Lung (tissue), 11 donors: ENCODE measurements at regions not wholly inside any gene's neighbourhood (a gene's known extent, or its start where the extent isn't known, plus 50 kb on each side); places are given as distances from the start of the nearest gene placed in this dataset.
"Not testable (repeated sequence)": the region's sequence is repeated elsewhere in the genome, so short reads cannot be mapped to it uniquely, and the experiment has no call there.

Source experiments
- ATAC-seq: fragments of 200-7000 bp; cut with Tn5 transposase; one replicate; pipeline ENCODE4 v1.9.1; 2020; ENCODE audit warnings: moderate number of reproducible peaks; ENCODE audit not compliant: insufficient read depth, low FRiP score
- DNase-seq, 3 donors: peaks; one replicate each; pipeline ENCODE4 v3.0.0-alpha.2; 2013 to 2017
- H3K27ac ChIP-seq, 2 donors: one replicate each; pipeline ENCODE4 v1.5.1; 2013; ENCODE audit warnings: mild to moderate bottlenecking in 2 of 2, moderate library complexity in 2 of 2, control low read depth in 1 of 2, inconsistent platforms in 1 of 2, low read depth in 1 of 2, low read length in 1 of 2
- H3K27me3 ChIP-seq, 3 donors: one replicate each; pipeline ENCODE4 v1.5.1; 2013; ENCODE audit warnings: low read length in 2 of 3; ENCODE audit not compliant: control insufficient read depth in 3 of 3, insufficient read depth in 3 of 3
- H3K36me3 ChIP-seq, 4 donors: one replicate each; pipeline ENCODE4 v1.5.1; 2013; ENCODE audit warnings: low read length in 4 of 4, mild to moderate bottlenecking in 1 of 4, moderate library complexity in 1 of 4; ENCODE audit not compliant: control insufficient read depth in 4 of 4, insufficient read depth in 4 of 4
- H3K4me1 ChIP-seq, 5 donors: one replicate each; pipeline ENCODE4 v1.5.1; 2013; ENCODE audit warnings: low read length in 5 of 5, mild to moderate bottlenecking in 2 of 5, moderate library complexity in 1 of 5; ENCODE audit not compliant: control insufficient read depth in 5 of 5, insufficient read depth in 5 of 5
- H3K4me3 ChIP-seq: one replicate; pipeline ENCODE4 v1.5.1; 2013; ENCODE audit warnings: mild to moderate bottlenecking, control low read depth, moderate library complexity
- H3K9ac ChIP-seq, 2 donors: one replicate each; pipeline ENCODE4 v1.5.1; 2013; ENCODE audit warnings: low read length in 2 of 2, control low read depth in 1 of 2; ENCODE audit not compliant: insufficient read depth in 1 of 2
- H3K9me3 ChIP-seq, 4 donors: one replicate each; pipeline ENCODE4 v1.5.1; 2013; ENCODE audit warnings: low read length in 3 of 4, mild to moderate bottlenecking in 1 of 4, moderate library complexity in 1 of 4; ENCODE audit not compliant: control insufficient read depth in 4 of 4, insufficient read depth in 3 of 4
- CTCF ChIP-seq: IDR thresholded peaks from 2 replicates; pipeline ENCODE4 v1.5.1; 2012; ENCODE audit warnings: mild to moderate bottlenecking; ENCODE audit errors: control extremely low read depth, extremely low read depth
- WGBS, 2 donors: extraction: QIAGEN DNeasy Blood & Tissue Kit; methylation state at CpG; one replicate each; pipeline ENCODE4 v1.1.7; 2013; 5-methylcytosine and 5-hydroxymethylcytosine counted together
- donor health status: control.
- donor health status: control.
- donor health status: Bipolar disorder and iron deficiency.
- donor health status: healthy.
- donor health status: DM: yes; HTN: yes; CAD: no.

GRCh38 chr5:142210864-142211412 is 102.4 kb downstream of the NDFIP1 start:
- ATAC-seq (no peak), DNase-seq (no peak)
- Histone ChIP-seq H3K4me1 (peaks cover 0 to 2% (median 0%) of the 10 kb centered on the region in 5 donors), H3K27me3 (no peaks in the 10 kb centered on the region), H3K36me3 (no peaks in the 10 kb centered on the region), H3K9me3 (no peaks in the 10 kb centered on the region), H3K4me3 (no peak overlapping the region), H3K27ac (no peak overlapping the region), H3K9ac (no peak overlapping the region)
- no peak for TF ChIP-seq CTCF
- WGBS, 2 donors = 95% methylated on average over 11 of the region's 11 CpGs

- Histone ChIP-seq H3K4me1 (no peaks in the 10 kb centered on the region), H3K9me3 (no peaks in the 10 kb centered on the region), H3K9ac (no peak overlapping the region), H3K27me3 (no peaks in the 10 kb centered on the region), H3K27ac (no peak overlapping the region), H3K36me3 (no peaks in the 10 kb centered on the region), H3K4me3 (no peak overlapping the region)
- WGBS, 2 donors = 94 to 97% methylated on average over 9 of the region's 9 CpGs
- DNase-seq (no peak), ATAC-seq (no peak)
- no peak for TF ChIP-seq CTCF
Measured at GRCh38 chr5:142210011-142210410, 101.4 kb downstream of the NDFIP1 start.

GRCh38 chr5:142208777-142209312 is 100.3 kb downstream of the NDFIP1 start:
- no peaks in the 10 kb centered on the region for H3K4me1 ChIP-seq
- no peak overlapping the region for H3K9ac ChIP-seq
- no peak for TF ChIP-seq CTCF
- no peaks in the 10 kb centered on the region for H3K9me3 ChIP-seq
- DNase-seq = no peak
- H3K36me3 ChIP-seq = no peaks in the 10 kb centered on the region
- 83 to 94% methylated on average over 8 of the region's 8 CpGs for WGBS, 2 donors
- H3K27me3 ChIP-seq = no peaks in the 10 kb centered on the region
- no peak overlapping the region for H3K4me3 ChIP-seq
- no peak for ATAC-seq
- no peak overlapping the region for H3K27ac ChIP-seq

GRCh38 chr5:142208244-142208643 is 99.7 kb downstream of the NDFIP1 start:
- H3K27ac ChIP-seq, H3K9me3 ChIP-seq, H3K27me3 ChIP-seq, ATAC-seq, H3K9ac ChIP-seq, H3K4me3 ChIP-seq, DNase-seq, H3K36me3 ChIP-seq, H3K4me1 ChIP-seq: not testable (repeated sequence)
- WGBS, 2 donors = 72 to 81% methylated on average over 7 of the region's 7 CpGs
